ENCODE measurements at regions not wholly inside any gene's neighbourhood (a gene's known extent, or its start where the extent isn't known, plus 50 kb on each side); places are given as distances from the start of the nearest gene placed in this dataset.
"Not testable (repeated sequence)": the region's sequence is repeated elsewhere in the genome, so short reads cannot be mapped to it uniquely, and the experiment has no call there.

DNA sequence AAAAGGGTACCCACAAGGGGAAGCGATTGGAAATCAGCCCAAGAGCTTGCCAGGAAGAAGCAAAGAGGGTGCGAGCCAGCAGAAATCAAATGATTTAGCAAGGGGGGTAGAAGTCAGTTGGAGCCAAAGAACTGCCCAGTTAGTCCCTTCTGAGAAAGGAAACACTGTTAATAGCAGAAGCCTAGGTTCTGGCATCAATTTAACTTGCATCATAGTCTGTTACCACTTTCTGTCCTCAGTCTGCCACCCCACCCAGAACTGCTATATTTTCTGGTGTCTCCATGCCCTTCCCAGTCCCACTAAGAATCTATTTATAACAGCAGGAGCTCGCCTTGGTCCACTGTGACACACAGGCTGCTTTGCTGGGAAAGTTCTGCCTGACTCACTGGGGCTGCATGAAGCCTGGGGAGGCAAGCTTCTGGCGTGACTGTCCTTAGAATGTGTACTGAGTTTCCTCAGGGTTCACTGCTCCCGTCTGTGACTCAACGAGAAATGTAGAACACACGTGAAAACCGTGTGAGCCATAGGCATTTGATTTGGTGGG, 157.8 kb upstream of the TTC29 start:
- DNase-seq, result no peak

GRCh38 chr4:147104768-147105167, 159.1 kb upstream of the TTC29 start:
- no peak for DNase-seq

- DNase-seq, result no peak
These were observed 162.7 kb upstream of the TTC29 start for GRCh38 chr4:147108409-147108808.

GRCh38 chr4:147109800-147110199, 164.1 kb upstream of the TTC29 start:
- no peak for DNase-seq

GRCh38 chr4:147110473-147111367, 165.1 kb upstream of the TTC29 start:
- no peak for DNase-seq

DNA sequence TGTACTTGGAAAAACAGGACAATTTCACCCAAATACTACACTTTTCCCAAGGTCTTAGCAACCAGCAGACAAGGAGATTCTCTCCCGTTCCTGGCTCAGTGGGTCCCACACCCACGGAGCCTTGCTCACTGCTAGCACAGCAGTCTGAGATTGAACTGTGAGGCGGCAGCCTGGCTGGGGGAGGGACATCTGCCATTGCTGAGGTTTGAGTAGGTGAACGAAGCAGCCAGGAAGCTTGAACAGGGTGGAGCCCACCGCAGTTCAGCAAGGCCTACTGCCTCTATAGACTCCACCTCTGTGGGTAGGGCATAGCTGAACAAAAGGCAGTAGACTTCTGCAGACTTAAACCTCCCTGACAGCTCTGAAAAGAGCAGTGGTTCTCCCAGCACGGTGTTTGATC, 166.5 kb upstream of the TTC29 start:
- not testable (repeated sequence) for DNase-seq

- no peak for DNase-seq
These were observed 171.8 kb upstream of the TTC29 start for GRCh38 chr4:147117431-147117830.

DNA sequence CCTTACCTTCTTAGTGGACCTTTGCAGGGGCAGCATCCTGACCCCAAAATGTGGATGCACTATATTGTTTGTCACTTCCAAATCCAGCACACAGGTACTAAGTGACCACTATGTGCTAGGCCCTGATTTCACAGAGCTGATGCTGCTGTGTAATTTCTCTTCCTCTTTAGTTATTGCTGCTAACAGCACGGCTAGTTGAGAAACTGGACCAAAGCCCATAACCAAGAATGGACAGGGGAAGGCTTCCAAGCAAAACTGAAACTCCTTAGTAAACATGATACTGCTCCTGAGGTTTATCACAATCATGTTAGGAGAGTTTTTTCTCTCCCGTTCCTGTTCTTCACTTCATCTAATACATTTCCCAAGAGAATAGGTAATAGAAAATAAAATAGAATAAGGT, 172.9 kb upstream of the TTC29 start:
- DNase-seq, result no peak

DNA sequence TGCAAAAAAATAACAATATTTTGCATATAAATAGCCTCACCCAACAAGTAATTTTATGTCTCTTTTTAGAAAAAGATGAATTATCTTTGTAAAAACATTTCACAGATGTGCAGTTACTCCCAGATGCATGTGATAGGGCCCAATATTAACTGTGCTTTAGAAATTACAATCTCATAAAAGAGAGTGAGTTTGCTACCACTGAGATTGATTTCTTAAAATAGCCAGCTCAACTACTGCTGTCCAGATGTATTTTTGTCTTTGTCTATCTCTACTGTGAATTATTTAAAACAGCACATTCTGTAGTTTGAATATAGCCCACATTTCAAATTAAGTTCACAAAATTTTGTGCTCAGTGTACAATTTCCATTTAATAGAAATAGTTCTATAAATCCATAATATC, 177.0 kb upstream of the TTC29 start:
- DNase-seq, result no peak

- DNase-seq, result no peak
These were observed 177.5 kb upstream of the TTC29 start for GRCh38 chr4:147123146-147123545.

- DNase-seq, result no peak
These were observed 183.1 kb upstream of the TTC29 start for GRCh38 chr4:147128787-147129186.

GRCh38 chr4:147129687-147130086, 184.0 kb upstream of the TTC29 start:
- DNase-seq, result no peak

GRCh38 chr4:147134536-147135210, 189.0 kb upstream of the TTC29 start:
- no peak for DNase-seq

- no peak for DNase-seq
These were observed 190.6 kb upstream of the TTC29 start for GRCh38 chr4:147136310-147136709.

DNA sequence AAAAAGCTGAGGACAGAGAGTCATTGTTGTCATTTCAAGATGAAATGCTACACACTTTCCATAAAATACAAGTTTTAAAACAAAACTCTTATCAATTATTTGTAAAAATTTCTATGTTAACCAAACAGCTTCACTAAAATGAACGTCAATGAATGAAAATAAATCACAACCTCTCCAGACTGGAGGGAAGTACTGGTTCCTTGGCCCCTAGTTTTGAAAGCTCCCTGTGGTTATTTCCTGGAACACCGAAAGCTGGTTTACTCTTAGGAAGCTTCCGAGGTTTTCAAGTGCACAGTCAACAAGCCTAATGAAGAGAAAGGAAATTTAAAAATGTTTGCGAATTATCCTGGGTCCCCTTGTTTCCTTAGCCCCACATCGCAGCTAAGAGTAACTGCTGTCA, 191.1 kb upstream of the TTC29 start:
- DNase-seq, result no peak

- DNase-seq, result no peak
These were observed 191.6 kb upstream of the TTC29 start for GRCh38 chr4:147137280-147137679.

- DNase-seq, result no peak
These were observed 192.5 kb upstream of the TTC29 start for GRCh38 chr4:147138171-147138570.

GRCh38 chr4:147139455-147140198, 194.0 kb upstream of the TTC29 start:
- no peak for DNase-seq

GRCh38 chr4:147151763-147152162, 206.1 kb upstream of the TTC29 start:
- no peak for DNase-seq

DNA sequence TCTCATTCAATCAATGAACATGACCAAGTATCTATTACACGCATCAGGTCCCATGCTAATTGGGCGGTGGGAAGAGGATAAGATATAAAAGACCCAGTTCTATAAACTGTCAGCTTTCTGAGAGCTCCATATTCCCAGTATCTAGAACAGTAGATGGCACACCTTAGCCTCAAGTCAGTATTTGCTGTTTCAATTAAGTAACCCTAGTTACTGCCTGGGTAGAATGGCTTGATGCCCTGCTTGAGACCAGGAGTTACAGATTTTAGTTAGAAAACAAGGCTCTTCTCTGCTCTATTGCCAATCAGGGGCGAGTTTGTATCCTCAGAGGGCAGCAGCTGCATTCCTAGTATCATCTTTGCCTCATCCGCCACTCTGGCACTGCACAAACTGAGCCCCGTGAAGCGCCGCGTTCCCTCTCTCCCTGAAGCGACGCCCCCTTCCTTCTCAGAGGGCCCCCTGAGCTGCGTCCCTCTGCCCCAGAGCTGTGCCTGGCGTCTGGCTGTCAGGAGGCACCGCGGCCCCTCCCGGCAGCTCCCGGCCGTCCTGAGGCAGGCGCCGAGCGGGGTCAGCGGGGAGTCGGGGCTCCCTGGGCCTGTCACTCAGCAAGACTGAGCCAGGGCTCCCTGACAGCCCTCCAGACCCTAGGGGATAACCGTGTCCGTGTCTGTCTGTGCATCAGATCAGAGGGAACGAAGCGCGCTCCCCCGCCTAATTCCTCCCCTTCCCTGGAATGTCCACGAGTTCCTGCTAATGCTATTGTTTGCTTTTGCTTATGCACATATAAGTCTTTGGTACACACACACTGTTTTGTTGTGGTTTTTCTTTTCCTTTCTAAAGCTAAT, 212.4 kb upstream of the TTC29 start:
- no peak for DNase-seq

GRCh38 chr4:147160908-147161513, 215.3 kb upstream of the TTC29 start:
- DNase-seq, result no peak

DNA sequence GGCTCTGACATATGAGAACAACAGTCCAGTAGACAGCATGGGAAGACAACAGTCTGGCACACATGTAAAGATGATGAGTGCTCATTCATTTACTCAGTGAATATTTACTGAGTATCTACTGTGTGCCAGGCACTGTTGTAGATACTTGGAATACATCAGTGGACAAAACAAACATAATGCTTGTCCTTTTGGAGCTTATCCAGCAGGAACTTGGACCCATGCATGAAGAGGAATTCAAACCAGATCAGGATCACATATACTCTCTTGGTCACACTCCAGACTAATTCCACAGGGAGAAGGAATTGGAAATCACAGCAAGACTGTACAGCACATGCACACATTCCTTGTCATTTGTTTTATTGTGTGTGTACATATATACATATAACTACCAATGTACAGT, 217.6 kb upstream of the TTC29 start:
- no peak for DNase-seq
